GM23338 (cell line): ENCODE measurements at regions not wholly inside any gene's neighbourhood (a gene's known extent, or its start where the extent isn't known, plus 50 kb on each side); places are given as distances from the start of the nearest gene placed in this dataset.

Experiments
- ATAC-seq: fragments of 200-7000 bp; cut with Tn5 transposase; 3 replicates; pipeline ENCODE4 v1.9.1; 2020
- DNase-seq: peaks from one replicate; pipeline ENCODE4 v3.0.0-alpha.2; 2015; ENCODE audit warnings: low spot score
- H2AFZ ChIP-seq: fragments of 200-600 bp; sonication (generic); 2 replicates; pipeline ENCODE4 v1.8.0; 2016; ENCODE audit warnings: antibody characterized with exemption, mild to moderate bottlenecking, moderate library complexity
- H3F3A ChIP-seq: fragments of 200-600 bp; sonication (generic); replicated peaks from 2 replicates; pipeline ENCODE4 v1.8.0; 2017; ENCODE audit warnings: antibody characterized with exemption, mixed run types, low read depth
- H3K27ac ChIP-seq: fragments of 200-600 bp; sonication (generic); 2 replicates; pipeline ENCODE4 v1.6.1; 2016; ENCODE audit warnings: low read depth
- H3K27me3 ChIP-seq: fragments of 200-600 bp; sonication (generic); 2 replicates; pipeline ENCODE4 v1.8.0; 2016; ENCODE audit warnings: mild to moderate bottlenecking, mixed run types, moderate library complexity; ENCODE audit not compliant: insufficient read depth
- H3K36me3 ChIP-seq: fragments of 200-600 bp; sonication (generic); 2 replicates; pipeline ENCODE4 v1.8.0; 2016; ENCODE audit warnings: mild to moderate bottlenecking; ENCODE audit not compliant: insufficient read depth
- H3K4me1 ChIP-seq: fragments of 200-600 bp; sonication (generic); 2 replicates; pipeline ENCODE4 v1.8.0; 2016; ENCODE audit warnings: mild to moderate bottlenecking, moderate library complexity; ENCODE audit not compliant: insufficient read depth
- H3K4me2 ChIP-seq: fragments of 200-600 bp; sonication (generic); 2 replicates; pipeline ENCODE4 v1.7.1; 2017; ENCODE audit warnings: mixed run types
- H3K4me3 ChIP-seq: fragments of 200-600 bp; sonication (generic); 2 replicates; pipeline ENCODE4 v1.6.1; 2016; ENCODE audit warnings: mixed run types
- H3K79me2 ChIP-seq: fragments of 200-600 bp; sonication (generic); replicated peaks from 2 replicates; pipeline ENCODE4 v1.8.0; 2017; ENCODE audit warnings: mild to moderate bottlenecking; ENCODE audit not compliant: insufficient read depth
- H3K9me2 ChIP-seq: fragments of 200-600 bp; sonication (generic); 2 replicates; pipeline ENCODE4 v1.8.0; 2017; ENCODE audit not compliant: insufficient read depth
- H4K20me1 ChIP-seq: fragments of 200-600 bp; sonication (generic); replicated peaks from 2 replicates; pipeline ENCODE4 v1.8.0; 2017; ENCODE audit warnings: mild to moderate bottlenecking; ENCODE audit not compliant: insufficient read depth
- H3K27ac Mint-ChIP-seq: 2 replicates; pipeline ENCODE4 v1.8.0; 2020; ENCODE audit warnings: inconsistent platforms, mild to moderate bottlenecking, moderate library complexity, mixed read lengths
- H3K27me3 Mint-ChIP-seq: 3 replicates; pipeline ENCODE4 v1.8.0; 2022; ENCODE audit warnings: low read depth, mild to moderate bottlenecking, moderate library complexity, mixed read lengths, inconsistent platforms; ENCODE audit not compliant: insufficient read depth, poor library complexity
- H3K36me3 Mint-ChIP-seq: 3 replicates; pipeline ENCODE4 v1.8.0; 2021; ENCODE audit warnings: low read depth, mild to moderate bottlenecking, inconsistent platforms, moderate library complexity, mixed read lengths
- H3K4me1 Mint-ChIP-seq: 3 replicates; pipeline ENCODE4 v1.8.0; 2020; ENCODE audit warnings: mild to moderate bottlenecking, inconsistent platforms, mixed read lengths
- H3K4me3 Mint-ChIP-seq: 3 replicates; pipeline ENCODE4 v1.8.0; 2021; ENCODE audit warnings: moderate library complexity, mild to moderate bottlenecking, inconsistent platforms, mixed read lengths
- H3K9me3 Mint-ChIP-seq: 3 replicates; pipeline ENCODE4 v1.8.0; 2020; ENCODE audit warnings: moderate library complexity, mild to moderate bottlenecking, inconsistent platforms, mixed read lengths
- CTCF ChIP-seq, 2 experiments: fragments of 200-600 bp in 1 of 2; sonication (generic) in 1 of 2; conservative IDR thresholded peaks; 2 replicates each; pipeline versions ENCODE4 v1.5.1 to v1.6.1; 2016 to 2017; ENCODE audit warnings: antibody characterized with exemption in 2 of 2, low read depth in 2 of 2, mild to moderate bottlenecking in 2 of 2, moderate library complexity in 1 of 2
- EZH2phosphoT487 ChIP-seq: fragments of 200-600 bp; sonication (generic); IDR thresholded peaks from one replicate; pipeline ENCODE4 v1.8.1; 2018; ENCODE audit warnings: antibody characterized with exemption; ENCODE audit not compliant: unreplicated experiment
- NANOG ChIP-seq: IDR thresholded peaks from 2 replicates; pipeline ENCODE4 v1.6.1; 2016; ENCODE audit warnings: antibody characterized with exemption, borderline replicate concordance
- REST ChIP-seq: IDR thresholded peaks from one replicate; pipeline ENCODE4 v1.6.1; 2018; ENCODE audit warnings: antibody characterized with exemption; ENCODE audit not compliant: unreplicated experiment
- ZNF331 ChIP-seq: fragments of 250-450 bp; sonication (Bioruptor Pico); IDR thresholded peaks from 2 replicates; pipeline ENCODE4 v1.5.0; 2020; ENCODE audit warnings: low read depth, mild to moderate bottlenecking, moderate library complexity
- ZNF462 ChIP-seq: fragments of 250-450 bp; sonication (Bioruptor Pico); IDR thresholded peaks from 2 replicates; pipeline ENCODE4 v1.5.0; 2020; ENCODE audit warnings: mild to moderate bottlenecking, moderate library complexity

- no peaks in the 10 kb centered on the region for H4K20me1 ChIP-seq
- no peak for TF ChIP-seq ZNF462
- no peak for TF ChIP-seq NANOG
- no peak for TF ChIP-seq EZH2phosphoT487
- 0 out of 2 replicates have a peak, but pooled peaks cover 6% of the 10 kb centered on the region for H3K4me1 ChIP-seq
- H3K27me3 Mint-ChIP-seq: no peaks in the 10 kb centered on the region
- no peaks in the 10 kb centered on the region for H3K79me2 ChIP-seq
- DNase-seq (no peak), ATAC-seq (no peak)
- H3K27me3 ChIP-seq: no peaks in the 10 kb centered on the region
- no peak overlapping the region for H3K4me2 ChIP-seq
- no peaks in the 10 kb centered on the region for H3K36me3 ChIP-seq
- no peak overlapping the region for H3K4me3 ChIP-seq
- H2AFZ ChIP-seq: no peak overlapping the region
- H3K27ac ChIP-seq: no peak overlapping the region
- no peaks in the 10 kb centered on the region; the same call in 2 of the 3 replicates for H3K36me3 Mint-ChIP-seq
- no peak overlapping the region for H3K4me3 Mint-ChIP-seq
- peaks cover 2% of the 10 kb centered on the region; the same call in 2 of the 3 replicates for H3K4me1 Mint-ChIP-seq
- H3F3A ChIP-seq: no peaks in the 10 kb centered on the region
- H3K9me3 Mint-ChIP-seq: no peaks in the 10 kb centered on the region
- H3K27ac Mint-ChIP-seq: no peak overlapping the region
- H3K9me2 ChIP-seq: no peaks in the 10 kb centered on the region
Measured at GRCh38 chrY:18936831-18937230, 163.3 kb upstream of the HSFY2 start.

GRCh38 chrY:18919256-18919655 is 145.7 kb upstream of the HSFY2 start:
- H3K4me1 Mint-ChIP-seq: peaks cover 4% of the 10 kb centered on the region; the same call in 1 of the 3 replicates
- Histone ChIP-seq H3K4me1 (0 out of 2 replicates have a peak, but pooled peaks cover 3% of the 10 kb centered on the region), H3K27me3 (no peaks in the 10 kb centered on the region), H3K4me2 (no peak overlapping the region), H3K36me3 (no peaks in the 10 kb centered on the region), H3K4me3 (no peak overlapping the region), H3K79me2 (no peaks in the 10 kb centered on the region), H3F3A (no peaks in the 10 kb centered on the region), H3K27ac (no peak overlapping the region), H3K9me2 (no peaks in the 10 kb centered on the region), H4K20me1 (no peaks in the 10 kb centered on the region), H2AFZ (no peak overlapping the region)
- no peak for DNase-seq
- H3K27me3 Mint-ChIP-seq: peaks cover 4% of the 10 kb centered on the region
- H3K9me3 Mint-ChIP-seq: peaks cover 3% of the 10 kb centered on the region; the same call in 1 of the 3 replicates
- H3K36me3 Mint-ChIP-seq: peaks cover 3% of the 10 kb centered on the region; the same call in 2 of the 3 replicates
- no peak for ATAC-seq
- H3K4me3 Mint-ChIP-seq: no peak overlapping the region
- H3K27ac Mint-ChIP-seq: no peak overlapping the region
- TF ChIP-seq ZNF331 (CRISPR knock-in tag) (no peak), REST (no peak), CTCF (conservative IDR thresholded peaks at IDR 0.05; ENCODE audit: low read depth in 2 of 2) (no peak), NANOG (no peak), EZH2phosphoT487 (no peak)
